GM18951 (cell line): ENCODE measurements at regions not wholly inside any gene's neighbourhood (a gene's known extent, or its start where the extent isn't known, plus 50 kb on each side); places are given as distances from the start of the nearest gene placed in this dataset.
"Not testable (repeated sequence)": the region's sequence is repeated elsewhere in the genome, so short reads cannot be mapped to it uniquely, and the experiment has no call there.

ENCODE experiments used
- POLR2A ChIP-seq: IDR thresholded peaks from 4 replicates; pipeline ENCODE4 v1.6.1; 2011; ENCODE audit warnings: mild to moderate bottlenecking; ENCODE audit not compliant: insufficient read length, insufficient read depth; ENCODE audit errors: extremely low read depth
- in situ Hi-C: fragments of 300-500 bp; cut with MboI; formaldehyde crosslinking; loops from one replicate; pipeline ENCODE4 v1.12.0; 2022; ENCODE audit warnings: low sequenced_read_pairs, mixed read lengths, inconsistent platforms; ENCODE audit not compliant: unreplicated experiment

- no peak for TF ChIP-seq POLR2A
- in situ Hi-C loops: no loop called here
Measured at GRCh38 chr11:70558681-70559080, 160.4 kb downstream of the CTTN start.

GRCh38 chr11:70559516-70559915, 161.2 kb downstream of the CTTN start:
- in situ Hi-C loops: no loop called here
- no peak for TF ChIP-seq POLR2A

- in situ Hi-C loops: not testable (repeated sequence)
Measured at GRCh38 chr11:70560621-70561020, 162.3 kb downstream of the CTTN start.

GRCh38 chr11:70566768-70567530, 168.6 kb downstream of the CTTN start:
- no peak for TF ChIP-seq POLR2A
- in situ Hi-C loops: no loop called here

GRCh38 chr11:70567680-70568034, 169.3 kb downstream of the CTTN start:
- TF ChIP-seq POLR2A: no peak
- in situ Hi-C loops: no loop called here

GRCh38 chr11:70568035-70568813, 169.9 kb downstream of the CTTN start:
- no peak for TF ChIP-seq POLR2A
- in situ Hi-C loops: no loop called here

- in situ Hi-C loops: no loop called here
- no peak for TF ChIP-seq POLR2A
Measured at GRCh38 chr11:70568814-70569617, 170.7 kb downstream of the CTTN start.

- in situ Hi-C loops: no loop called here
- no peak for TF ChIP-seq POLR2A
Measured at GRCh38 chr11:70569618-70569890, 171.2 kb downstream of the CTTN start.

- in situ Hi-C loops: no loop called here
- no peak for TF ChIP-seq POLR2A
Measured at GRCh38 chr11:70569996-70570692, 171.8 kb downstream of the CTTN start.

GRCh38 chr11:70570693-70571395, 172.5 kb downstream of the CTTN start:
- TF ChIP-seq POLR2A: no peak
- in situ Hi-C loops: no loop called here

- no peak for TF ChIP-seq POLR2A
- in situ Hi-C loops: no loop called here
Measured at GRCh38 chr11:70572974-70573260, 174.6 kb downstream of the CTTN start.

- no peak for TF ChIP-seq POLR2A
- in situ Hi-C loops: no loop called here
Measured at GRCh38 chr11:70573701-70574151, 175.4 kb downstream of the CTTN start.
